OCI-LY7 (cell line): ENCODE measurements at regions not wholly inside any gene's neighbourhood (a gene's known extent, or its start where the extent isn't known, plus 50 kb on each side); places are given as distances from the start of the nearest gene placed in this dataset.

ENCODE experiments used
- CTCF ChIP-seq: fragments of 200-600 bp; sonication (generic); conservative IDR thresholded peaks from 2 replicates; pipeline ENCODE4 v1.5.1; 2014; ENCODE audit warnings: mild to moderate bottlenecking, antibody characterized with exemption, low read length, moderate library complexity, mixed read lengths
- EZH2phosphoT487 ChIP-seq: fragments of 200-600 bp; sonication (generic); IDR thresholded peaks from 2 replicates; pipeline ENCODE4 v1.6.1; 2018; ENCODE audit warnings: low read depth, borderline replicate concordance, mild to moderate bottlenecking, mixed run types, antibody characterized with exemption, low read length, moderate library complexity, mixed read lengths

GRCh38 chrX:149383852-149384251, 121.3 kb downstream of the IDS start:
- no peak for TF ChIP-seq CTCF
- no peak for TF ChIP-seq EZH2phosphoT487
